Hepatocyte (in vitro differentiated cells): ENCODE measurements at regions not wholly inside any gene's neighbourhood (a gene's known extent, or its start where the extent isn't known, plus 50 kb on each side); places are given as distances from the start of the nearest gene placed in this dataset.

Experiments used
- DNase-seq: peaks from one replicate; pipeline ENCODE4 v3.0.0-alpha.2; 2016; ENCODE audit warnings: low spot score
- H2AFZ ChIP-seq: fragments of 200-600 bp; sonication (generic); 2 replicates; pipeline ENCODE4 v1.6.0; 2016; ENCODE audit warnings: antibody characterized with exemption, mild to moderate bottlenecking
- H3K27ac ChIP-seq: fragments of 200-600 bp; sonication (generic); 2 replicates; pipeline ENCODE4 v1.5.1; 2016; ENCODE audit warnings: mild to moderate bottlenecking
- H3K27me3 ChIP-seq: fragments of 200-600 bp; sonication (generic); 2 replicates; pipeline ENCODE4 v1.6.1; 2016
- H3K36me3 ChIP-seq: fragments of 200-600 bp; sonication (generic); replicated peaks from 2 replicates; pipeline ENCODE4 v1.5.1; 2016; ENCODE audit warnings: low read depth; ENCODE audit not compliant: insufficient read depth
- H3K4me1 ChIP-seq: fragments of 200-600 bp; sonication (generic); 2 replicates; pipeline ENCODE4 v1.5.1; 2016; ENCODE audit warnings: mild to moderate bottlenecking, moderate library complexity; ENCODE audit not compliant: insufficient read depth
- H3K4me2 ChIP-seq: fragments of 200-600 bp; sonication (generic); 2 replicates; pipeline ENCODE4 v1.6.0; 2016
- H3K4me3 ChIP-seq: fragments of 200-600 bp; sonication (generic); 2 replicates; pipeline ENCODE4 v1.5.1; 2016; ENCODE audit warnings: mild to moderate bottlenecking
- H3K79me2 ChIP-seq: fragments of 200-600 bp; sonication (generic); 2 replicates; pipeline ENCODE4 v1.6.0; 2017; ENCODE audit warnings: mild to moderate bottlenecking
- H3K9me2 ChIP-seq: fragments of 200-600 bp; sonication (generic); replicated peaks from 2 replicates; pipeline ENCODE4 v1.6.0; 2017; ENCODE audit warnings: mild to moderate bottlenecking; ENCODE audit not compliant: insufficient read depth
- H3K9me3 ChIP-seq: fragments of 200-600 bp; sonication (generic); 2 replicates; pipeline ENCODE4 v1.5.1; 2016; ENCODE audit warnings: low read depth, mild to moderate bottlenecking
- H4K20me1 ChIP-seq: fragments of 200-600 bp; sonication (generic); 2 replicates; pipeline ENCODE4 v1.6.0; 2016; ENCODE audit warnings: mild to moderate bottlenecking; ENCODE audit not compliant: insufficient read depth, poor library complexity, severe bottlenecking
- EZH2 ChIP-seq: fragments of 200-600 bp; sonication (generic); IDR thresholded peaks from 2 replicates; pipeline ENCODE4 v1.6.1; 2016; ENCODE audit warnings: antibody characterized with exemption, mild to moderate bottlenecking, borderline replicate concordance
- EZH2phosphoT487 ChIP-seq: fragments of 200-600 bp; sonication (generic); IDR thresholded peaks from one replicate; pipeline ENCODE4 v1.6.1; 2018; ENCODE audit warnings: antibody characterized with exemption, mild to moderate bottlenecking, low read depth, moderate library complexity; ENCODE audit not compliant: unreplicated experiment, severe bottlenecking
- WGBS: methylation state at CpG from one replicate; pipeline ENCODE4 v1.1.6; 2016; ENCODE audit warnings: low lambda C conversion rate; ENCODE audit errors: missing lambda C conversion rate; 5-methylcytosine and 5-hydroxymethylcytosine counted together
- TF ChIP-seq, protein P1 (sequence below): fragments of 200-600 bp; sonication (generic); IDR thresholded peaks from 2 replicates; pipeline ENCODE4 v1.5.1; 2016; ENCODE audit warnings: antibody characterized with exemption, mild to moderate bottlenecking; ENCODE audit not compliant: poor library complexity

DNA sequence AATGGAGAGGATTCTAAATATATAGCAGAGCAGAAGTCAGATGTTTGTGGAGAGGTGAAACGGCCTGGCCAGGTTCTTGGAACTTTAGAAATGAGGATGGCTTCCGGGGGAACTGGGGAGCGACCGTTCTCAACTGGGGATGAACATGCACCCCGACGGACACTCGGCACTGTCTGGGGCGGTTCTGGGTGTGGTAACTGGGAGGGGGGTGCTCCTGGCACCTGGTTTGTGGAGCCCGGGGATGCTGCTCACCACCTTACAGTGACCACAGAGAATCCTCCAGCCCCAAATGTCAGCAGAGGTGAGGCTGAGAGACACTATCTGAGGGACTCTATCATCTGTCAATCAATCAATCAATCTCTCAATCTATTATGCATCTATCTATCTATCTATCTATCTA, 69.0 kb upstream of the PPP2R3B start:
- Histone ChIP-seq H3K27ac (no peak overlapping the region), H3K9me2 (no peaks in the 10 kb centered on the region), H3K4me3 (no peak overlapping the region), H3K79me2 (no peaks in the 10 kb centered on the region), H3K27me3 (no peaks in the 10 kb centered on the region), H3K36me3 (no peaks in the 10 kb centered on the region), H3K4me1 (no peaks in the 10 kb centered on the region), H3K9me3 (no peaks in the 10 kb centered on the region), H3K4me2 (no peak overlapping the region), H2AFZ (no peak overlapping the region), H4K20me1 (no peaks in the 10 kb centered on the region)
- TF ChIP-seq, protein P1, sequence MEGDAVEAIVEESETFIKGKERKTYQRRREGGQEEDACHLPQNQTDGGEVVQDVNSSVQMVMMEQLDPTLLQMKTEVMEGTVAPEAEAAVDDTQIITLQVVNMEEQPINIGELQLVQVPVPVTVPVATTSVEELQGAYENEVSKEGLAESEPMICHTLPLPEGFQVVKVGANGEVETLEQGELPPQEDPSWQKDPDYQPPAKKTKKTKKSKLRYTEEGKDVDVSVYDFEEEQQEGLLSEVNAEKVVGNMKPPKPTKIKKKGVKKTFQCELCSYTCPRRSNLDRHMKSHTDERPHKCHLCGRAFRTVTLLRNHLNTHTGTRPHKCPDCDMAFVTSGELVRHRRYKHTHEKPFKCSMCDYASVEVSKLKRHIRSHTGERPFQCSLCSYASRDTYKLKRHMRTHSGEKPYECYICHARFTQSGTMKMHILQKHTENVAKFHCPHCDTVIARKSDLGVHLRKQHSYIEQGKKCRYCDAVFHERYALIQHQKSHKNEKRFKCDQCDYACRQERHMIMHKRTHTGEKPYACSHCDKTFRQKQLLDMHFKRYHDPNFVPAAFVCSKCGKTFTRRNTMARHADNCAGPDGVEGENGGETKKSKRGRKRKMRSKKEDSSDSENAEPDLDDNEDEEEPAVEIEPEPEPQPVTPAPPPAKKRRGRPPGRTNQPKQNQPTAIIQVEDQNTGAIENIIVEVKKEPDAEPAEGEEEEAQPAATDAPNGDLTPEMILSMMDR: no peak
- TF ChIP-seq EZH2phosphoT487 (no peak), EZH2 (no peak)
- DNase-seq: no peak
- 70% methylated on average over 9 of the region's 9 CpGs for WGBS

DNA sequence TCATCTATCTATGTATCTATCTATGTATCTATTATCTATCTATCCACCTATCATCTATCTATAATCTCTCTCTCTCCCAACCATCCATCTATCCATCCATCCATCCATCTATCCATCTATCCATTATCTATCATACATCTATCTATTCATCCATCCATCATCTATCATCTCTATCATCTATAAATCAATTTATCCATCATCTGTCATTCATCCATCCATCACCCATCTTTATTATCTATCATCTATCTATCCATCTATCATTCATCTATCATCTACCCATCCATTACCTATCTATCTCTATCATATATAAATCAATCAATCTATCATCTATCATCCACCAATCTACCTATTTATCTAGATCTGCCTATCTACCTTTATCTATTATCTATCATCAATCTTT, 69.4 kb upstream of the PPP2R3B start:
- TF ChIP-seq EZH2: no peak
- TF ChIP-seq, protein P1: no peak
- no peak for TF ChIP-seq EZH2phosphoT487

DNA sequence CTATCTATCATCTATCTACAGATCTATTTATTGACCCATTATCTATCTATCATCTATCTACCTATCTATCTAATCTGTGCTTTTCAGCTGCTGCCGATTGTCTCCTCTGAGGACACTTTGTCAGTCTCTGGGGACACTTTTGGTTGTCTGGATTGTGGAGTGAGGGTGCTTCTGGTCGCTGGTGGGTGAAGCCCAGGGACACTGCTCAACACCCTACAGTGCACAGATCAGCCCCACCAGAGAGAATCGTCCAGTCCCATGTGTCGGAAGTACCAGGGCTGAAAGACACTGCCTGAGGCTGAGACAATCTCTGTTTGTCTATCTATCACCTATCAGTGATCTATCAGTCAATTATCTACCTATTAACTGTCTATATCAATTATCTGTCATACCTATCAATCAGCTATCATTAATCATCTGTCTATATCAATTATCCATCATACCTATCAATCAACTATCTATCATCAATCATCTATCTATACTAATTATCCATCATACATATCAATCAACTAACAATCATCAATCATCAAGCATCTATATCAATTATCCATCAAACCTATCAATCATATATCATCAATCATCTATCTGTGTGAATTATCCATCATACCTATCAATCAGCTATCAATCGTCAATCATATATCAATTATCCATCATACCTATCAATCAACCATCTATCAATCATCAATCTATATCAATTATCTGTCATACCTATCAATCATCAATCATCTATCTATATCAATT, 70.0 kb upstream of the PPP2R3B start:
- Histone ChIP-seq H3K36me3 (no peaks in the 10 kb centered on the region), H3K9me2 (no peaks in the 10 kb centered on the region), H3K4me1 (no peaks in the 10 kb centered on the region), H3K27ac (no peak overlapping the region), H2AFZ (no peak overlapping the region), H3K4me2 (no peak overlapping the region), H3K27me3 (no peaks in the 10 kb centered on the region), H3K79me2 (no peaks in the 10 kb centered on the region), H4K20me1 (no peaks in the 10 kb centered on the region), H3K4me3 (no peak overlapping the region), H3K9me3 (no peaks in the 10 kb centered on the region)
- no peak for TF ChIP-seq EZH2phosphoT487
- no peak for TF ChIP-seq EZH2
- TF ChIP-seq, protein P1: no peak
- DNase-seq: no peak
- WGBS: 59% methylated on average over 5 of the region's 5 CpGs

More for the DNA sequence above, 69.4 kb upstream of the PPP2R3B start:
- Histone ChIP-seq H3K79me2 (no peaks in the 10 kb centered on the region), H3K27me3 (no peaks in the 10 kb centered on the region), H2AFZ (no peak overlapping the region), H3K36me3 (no peaks in the 10 kb centered on the region), H3K9me2 (no peaks in the 10 kb centered on the region), H3K4me1 (no peaks in the 10 kb centered on the region), H3K4me2 (no peak overlapping the region), H3K27ac (no peak overlapping the region), H4K20me1 (no peaks in the 10 kb centered on the region), H3K9me3 (no peaks in the 10 kb centered on the region), H3K4me3 (no peak overlapping the region)
- DNase-seq: no peak
